Subcutaneous abdominal adipose tissue (tissue), 5 donors: ENCODE measurements at regions not wholly inside any gene's neighbourhood (a gene's known extent, or its start where the extent isn't known, plus 50 kb on each side); places are given as distances from the start of the nearest gene placed in this dataset.

Experiments
- H3K27ac ChIP-seq: one replicate; pipeline ENCODE4 v1.7.0; 2013; ENCODE audit warnings: low read depth, mild to moderate bottlenecking, inconsistent platforms, low read length, moderate library complexity
- H3K27me3 ChIP-seq, 5 donors: one replicate each; pipeline ENCODE4 v1.7.0; 2013; ENCODE audit warnings: low read length in 5 of 5, inconsistent platforms in 1 of 5; ENCODE audit not compliant: control insufficient read depth in 5 of 5, insufficient read depth in 4 of 5
- H3K36me3 ChIP-seq, 5 donors: one replicate each; pipeline ENCODE4 v1.7.0; 2013; ENCODE audit warnings: low read length in 5 of 5; ENCODE audit not compliant: control insufficient read depth in 5 of 5, insufficient read depth in 5 of 5
- H3K4me1 ChIP-seq, 5 donors: one replicate each; pipeline ENCODE4 v1.7.0; 2013; ENCODE audit warnings: low read length in 5 of 5, mild to moderate bottlenecking in 3 of 5, moderate library complexity in 1 of 5; ENCODE audit not compliant: control insufficient read depth in 5 of 5, insufficient read depth in 5 of 5
- H3K4me3 ChIP-seq, 5 donors: one replicate each; pipeline ENCODE4 v1.7.0; 2013; ENCODE audit warnings: low read length in 5 of 5, low read depth in 1 of 5
- H3K9ac ChIP-seq, 5 donors: one replicate each; pipeline ENCODE4 v1.7.0; 2013; ENCODE audit warnings: low read length in 5 of 5, mild to moderate bottlenecking in 4 of 5, moderate library complexity in 3 of 5
- H3K9me3 ChIP-seq, 5 donors: one replicate each; pipeline ENCODE4 v1.7.0; 2013; ENCODE audit warnings: low read length in 5 of 5; ENCODE audit not compliant: control insufficient read depth in 5 of 5
- donor health status: healthy.
- donor health status: healthy.
- donor health status: healthy.
- donor health status: healthy.
- donor health status: healthy.

- Histone ChIP-seq H3K4me1 (no peaks in the 10 kb centered on the region), H3K27me3 (no peaks in the 10 kb centered on the region), H3K9ac (no peak overlapping the region), H3K27ac (no peak overlapping the region), H3K36me3 (no peaks in the 10 kb centered on the region), H3K4me3 (no peak overlapping the region), H3K9me3 (no peaks in the 10 kb centered on the region)
Observed at GRCh38 chr2:186032930-186033329, 294.3 kb downstream of the FSIP2 start.

GRCh38 chr2:186033541-186033940 lies 294.9 kb downstream of the FSIP2 start:
- no peaks in the 10 kb centered on the region for H3K9me3 ChIP-seq
- H3K27me3 ChIP-seq: no peaks in the 10 kb centered on the region
- no peaks in the 10 kb centered on the region for H3K36me3 ChIP-seq
- no peaks in the 10 kb centered on the region for H3K4me1 ChIP-seq
- H3K4me3 ChIP-seq: no peak overlapping the region
- no peak overlapping the region for H3K27ac ChIP-seq
- H3K9ac ChIP-seq: no peak overlapping the region

- no peak overlapping the region for H3K4me3 ChIP-seq
- H3K9me3 ChIP-seq: no peaks in the 10 kb centered on the region
- no peaks in the 10 kb centered on the region for H3K4me1 ChIP-seq
- no peaks in the 10 kb centered on the region for H3K27me3 ChIP-seq
- no peak overlapping the region for H3K27ac ChIP-seq
- H3K9ac ChIP-seq: no peak overlapping the region
- no peaks in the 10 kb centered on the region for H3K36me3 ChIP-seq
Observed at GRCh38 chr2:186036862-186037449, 298.4 kb downstream of the FSIP2 start.

GRCh38 chr2:186042207-186043028 lies 303.8 kb downstream of the FSIP2 start:
- no peaks in the 10 kb centered on the region for H3K36me3 ChIP-seq
- H3K9me3 ChIP-seq: no peaks in the 10 kb centered on the region
- H3K27me3 ChIP-seq: no peaks in the 10 kb centered on the region
- no peak overlapping the region for H3K27ac ChIP-seq
- no peaks in the 10 kb centered on the region for H3K4me1 ChIP-seq
- H3K9ac ChIP-seq: no peak overlapping the region
- no peak overlapping the region for H3K4me3 ChIP-seq

GRCh38 chr2:186044761-186045160 lies 306.2 kb downstream of the FSIP2 start:
- H3K4me1 ChIP-seq: no peaks in the 10 kb centered on the region
- H3K9ac ChIP-seq: no peak overlapping the region
- no peak overlapping the region for H3K4me3 ChIP-seq
- no peaks in the 10 kb centered on the region for H3K36me3 ChIP-seq
- H3K27ac ChIP-seq: no peak overlapping the region
- H3K9me3 ChIP-seq: no peaks in the 10 kb centered on the region
- H3K27me3 ChIP-seq: no peaks in the 10 kb centered on the region

- Histone ChIP-seq H3K27me3 (no peaks in the 10 kb centered on the region), H3K36me3 (no peaks in the 10 kb centered on the region), H3K4me3 (no peak overlapping the region), H3K27ac (no peak overlapping the region), H3K4me1 (no peaks in the 10 kb centered on the region), H3K9ac (no peak overlapping the region), H3K9me3 (no peaks in the 10 kb centered on the region)
Observed at GRCh38 chr2:186052930-186053329, 314.3 kb downstream of the FSIP2 start.

- H3K27ac ChIP-seq: no peak overlapping the region
- no peak overlapping the region for H3K9ac ChIP-seq
- no peaks in the 10 kb centered on the region for H3K36me3 ChIP-seq
- H3K4me1 ChIP-seq: peaks cover 0 to 9% (median 6%) of the 10 kb centered on the region in 5 donors
- no peak overlapping the region for H3K4me3 ChIP-seq
- H3K27me3 ChIP-seq: no peaks in the 10 kb centered on the region
- H3K9me3 ChIP-seq: no peaks in the 10 kb centered on the region
Observed at GRCh38 chr2:186058614-186059013, 320.0 kb downstream of the FSIP2 start.

GRCh38 chr2:186059096-186059495 lies 320.5 kb downstream of the FSIP2 start:
- H3K4me3 ChIP-seq: no peak overlapping the region
- no peak overlapping the region for H3K27ac ChIP-seq
- H3K27me3 ChIP-seq: no peaks in the 10 kb centered on the region

GRCh38 chr2:186060744-186061440 lies 322.3 kb downstream of the FSIP2 start:
- Histone ChIP-seq H3K27me3 (no peaks in the 10 kb centered on the region), H3K27ac (no peak overlapping the region), H3K4me3 (no peak overlapping the region), H3K9me3 (no peaks in the 10 kb centered on the region), H3K36me3 (no peaks in the 10 kb centered on the region), H3K4me1 (peaks cover 0 to 9% (median 6%) of the 10 kb centered on the region in 5 donors), H3K9ac (no peak overlapping the region)

More at GRCh38 chr2:186059096-186059495, 320.5 kb downstream of the FSIP2 start:
- no peaks in the 10 kb centered on the region for H3K36me3 ChIP-seq
- no peaks in the 10 kb centered on the region for H3K9me3 ChIP-seq
- H3K4me1 ChIP-seq: peaks cover 0 to 9% (median 6%) of the 10 kb centered on the region in 5 donors
- no peak overlapping the region for H3K9ac ChIP-seq

GRCh38 chr2:186064507-186064906 lies 325.9 kb downstream of the FSIP2 start:
- H3K27me3 ChIP-seq: no peaks in the 10 kb centered on the region
- H3K4me3 ChIP-seq: no peak overlapping the region
- no peaks in the 10 kb centered on the region for H3K9me3 ChIP-seq
- H3K27ac ChIP-seq: no peak overlapping the region
- H3K4me1 ChIP-seq: peaks cover 0 to 4% (median 0%) of the 10 kb centered on the region in 5 donors
- no peak overlapping the region for H3K9ac ChIP-seq
- no peaks in the 10 kb centered on the region for H3K36me3 ChIP-seq
